Karpas-422 (cell line): ENCODE measurements at regions not wholly inside any gene's neighbourhood (a gene's known extent, or its start where the extent isn't known, plus 50 kb on each side); places are given as distances from the start of the nearest gene placed in this dataset.
"Not testable (repeated sequence)": the region's sequence is repeated elsewhere in the genome, so short reads cannot be mapped to it uniquely, and the experiment has no call there.

Source experiments
- DNase-seq: peaks from one replicate; pipeline ENCODE4 v3.0.0-alpha.2; 2015
- H2AFZ ChIP-seq: fragments of 200-600 bp; sonication (generic); 2 replicates; pipeline ENCODE4 v1.6.1; 2014; ENCODE audit warnings: antibody characterized with exemption, low read length, mixed read lengths
- H3K27ac ChIP-seq: fragments of 200-600 bp; sonication (generic); 2 replicates; pipeline ENCODE4 v1.5.1; 2014; ENCODE audit warnings: mild to moderate bottlenecking, low read length, moderate library complexity
- H3K27me3 ChIP-seq: fragments of 200-600 bp; sonication (generic); 2 replicates; pipeline ENCODE4 v1.6.1; 2014; ENCODE audit warnings: low read length, mixed read lengths
- H3K36me3 ChIP-seq: fragments of 200-600 bp; sonication (generic); 2 replicates; pipeline ENCODE4 v1.6.1; 2014; ENCODE audit warnings: low read length, mixed read lengths; ENCODE audit not compliant: insufficient read depth
- H3K4me1 ChIP-seq: fragments of 200-600 bp; sonication (generic); 2 replicates; pipeline ENCODE4 v1.6.1; 2014; ENCODE audit warnings: mild to moderate bottlenecking, low read length, mixed read lengths
- H3K4me2 ChIP-seq: fragments of 200-600 bp; sonication (generic); 2 replicates; pipeline ENCODE4 v1.6.1; 2014; ENCODE audit warnings: low read length, low read depth, mild to moderate bottlenecking; ENCODE audit not compliant: poor library complexity, severe bottlenecking
- H3K4me3 ChIP-seq: fragments of 200-600 bp; sonication (generic); 2 replicates; pipeline ENCODE4 v1.5.1; 2014; ENCODE audit warnings: mild to moderate bottlenecking, antibody characterized with exemption, low read length, mixed read lengths
- H3K79me2 ChIP-seq: fragments of 200-600 bp; sonication (generic); 2 replicates; pipeline ENCODE4 v1.6.1; 2014; ENCODE audit warnings: mild to moderate bottlenecking, low read length, mixed read lengths
- H3K9ac ChIP-seq: fragments of 200-600 bp; sonication (generic); 2 replicates; pipeline ENCODE4 v1.6.0; 2014; ENCODE audit warnings: low read length
- H3K9me2 ChIP-seq: fragments of 200-600 bp; sonication (generic), shearing (Covaris generic); replicated peaks from 2 replicates; pipeline ENCODE4 v1.6.0; 2014; ENCODE audit warnings: mild to moderate bottlenecking, low read length, moderate library complexity; ENCODE audit not compliant: insufficient read depth
- H3K9me3 ChIP-seq: fragments of 300-700, 200-600 bp; sonication (generic); 2 replicates; pipeline ENCODE4 v1.6.1; 2014; ENCODE audit warnings: low read length, mixed read lengths
- H4K20me1 ChIP-seq: fragments of 200-600 bp; sonication (generic); 2 replicates; pipeline ENCODE4 v1.6.1; 2014; ENCODE audit warnings: mild to moderate bottlenecking, antibody characterized with exemption, low read length, low read depth; ENCODE audit not compliant: insufficient read depth

GRCh38 chr16:55999683-56000082 lies 124.5 kb upstream of the CES5A start:
- Histone ChIP-seq H3K4me1 (no peaks in the 10 kb centered on the region), H2AFZ (no peak overlapping the region), H4K20me1 (no peaks in the 10 kb centered on the region), H3K27ac (no peak overlapping the region), H3K27me3 (no peaks in the 10 kb centered on the region), H3K4me3 (no peak overlapping the region), H3K9me3 (no peaks in the 10 kb centered on the region), H3K4me2 (no peak overlapping the region), H3K79me2 (no peaks in the 10 kb centered on the region), H3K9ac (no peak overlapping the region), H3K36me3 (no peaks in the 10 kb centered on the region), H3K9me2 (no peaks in the 10 kb centered on the region)
- no peak for DNase-seq

- Histone ChIP-seq H3K9ac (no peak overlapping the region), H3K4me2 (no peak overlapping the region), H3K4me3 (no peak overlapping the region), H3K27me3 (no peaks in the 10 kb centered on the region), H3K79me2 (no peaks in the 10 kb centered on the region), H3K27ac (no peak overlapping the region), H3K4me1 (no peaks in the 10 kb centered on the region), H4K20me1 (no peaks in the 10 kb centered on the region), H3K9me2 (no peaks in the 10 kb centered on the region), H3K36me3 (no peaks in the 10 kb centered on the region), H3K9me3 (no peaks in the 10 kb centered on the region), H2AFZ (no peak overlapping the region)
- DNase-seq, result no peak
These were observed 117.9 kb upstream of the CES5A start for GRCh38 chr16:55993088-55993487.

DNA sequence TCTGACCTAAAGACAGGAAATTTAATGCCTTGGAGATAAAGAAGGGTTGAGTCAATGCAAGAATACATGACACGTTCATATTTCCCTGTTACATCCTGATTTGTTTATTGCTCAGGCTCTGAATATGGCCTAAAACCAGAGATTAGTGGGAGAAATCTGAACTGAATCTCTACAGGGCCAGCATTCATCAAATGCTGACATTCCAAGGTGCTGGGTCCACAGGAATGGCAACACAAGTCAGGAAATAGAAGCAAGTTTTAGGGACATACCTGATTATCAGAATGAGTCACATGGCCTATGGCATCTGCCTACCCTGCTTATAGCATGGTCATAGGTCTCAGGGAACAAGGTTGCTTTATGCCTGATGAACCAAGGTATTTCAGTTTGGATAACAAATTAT lies 117.4 kb upstream of the CES5A start:
- no peak overlapping the region for H3K4me3 ChIP-seq
- no peaks in the 10 kb centered on the region for H3K27me3 ChIP-seq
- no peak overlapping the region for H3K9ac ChIP-seq
- H2AFZ ChIP-seq, result no peak overlapping the region
- no peak for DNase-seq
- H3K79me2 ChIP-seq, result no peaks in the 10 kb centered on the region
- no peaks in the 10 kb centered on the region for H3K9me2 ChIP-seq
- H4K20me1 ChIP-seq, result no peaks in the 10 kb centered on the region
- H3K4me2 ChIP-seq, result no peak overlapping the region
- no peaks in the 10 kb centered on the region for H3K36me3 ChIP-seq
- H3K9me3 ChIP-seq, result no peaks in the 10 kb centered on the region
- H3K4me1 ChIP-seq, result no peaks in the 10 kb centered on the region
- no peak overlapping the region for H3K27ac ChIP-seq

DNA sequence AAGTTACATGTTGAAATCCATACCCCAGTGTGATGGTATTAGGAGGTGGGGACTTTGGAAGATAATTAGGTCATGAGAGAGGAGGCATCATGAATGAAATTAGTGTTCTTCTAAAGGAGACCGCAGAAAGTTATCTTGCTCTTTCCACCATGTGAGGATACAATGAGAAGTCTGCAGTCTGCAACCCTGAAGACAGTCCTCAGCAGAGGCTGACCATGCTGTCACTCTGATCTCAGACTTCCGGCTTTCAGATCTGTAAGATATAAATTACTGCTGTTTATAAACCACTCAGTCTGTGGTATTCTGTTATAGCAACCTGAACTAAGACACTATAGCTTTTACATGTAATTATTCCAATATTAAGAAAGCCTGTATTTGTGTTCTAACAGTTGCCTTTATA lies 116.7 kb upstream of the CES5A start:
- Histone ChIP-seq H3K27me3 (no peaks in the 10 kb centered on the region), H3K9ac (no peak overlapping the region), H3K79me2 (no peaks in the 10 kb centered on the region), H3K36me3 (no peaks in the 10 kb centered on the region), H2AFZ (no peak overlapping the region), H3K4me1 (no peaks in the 10 kb centered on the region), H3K9me3 (no peaks in the 10 kb centered on the region), H4K20me1 (no peaks in the 10 kb centered on the region), H3K27ac (no peak overlapping the region), H3K4me3 (no peak overlapping the region), H3K9me2 (no peaks in the 10 kb centered on the region), H3K4me2 (no peak overlapping the region)
- no peak for DNase-seq

GRCh38 chr16:55989569-55989907 lies 114.4 kb upstream of the CES5A start:
- Histone ChIP-seq H3K4me2 (no peak overlapping the region), H3K9me3 (no peaks in the 10 kb centered on the region), H2AFZ (no peak overlapping the region), H3K9ac (no peak overlapping the region), H3K4me1 (no peaks in the 10 kb centered on the region), H3K9me2 (no peaks in the 10 kb centered on the region), H3K27me3 (no peaks in the 10 kb centered on the region), H3K79me2 (no peaks in the 10 kb centered on the region), H3K27ac (no peak overlapping the region), H3K4me3 (no peak overlapping the region), H3K36me3 (no peaks in the 10 kb centered on the region), H4K20me1 (no peaks in the 10 kb centered on the region)
- no peak for DNase-seq

- H3K4me3 ChIP-seq, DNase-seq, H3K79me2 ChIP-seq: not testable (repeated sequence)
These were observed 113.8 kb upstream of the CES5A start for GRCh38 chr16:55988850-55989568.

DNA sequence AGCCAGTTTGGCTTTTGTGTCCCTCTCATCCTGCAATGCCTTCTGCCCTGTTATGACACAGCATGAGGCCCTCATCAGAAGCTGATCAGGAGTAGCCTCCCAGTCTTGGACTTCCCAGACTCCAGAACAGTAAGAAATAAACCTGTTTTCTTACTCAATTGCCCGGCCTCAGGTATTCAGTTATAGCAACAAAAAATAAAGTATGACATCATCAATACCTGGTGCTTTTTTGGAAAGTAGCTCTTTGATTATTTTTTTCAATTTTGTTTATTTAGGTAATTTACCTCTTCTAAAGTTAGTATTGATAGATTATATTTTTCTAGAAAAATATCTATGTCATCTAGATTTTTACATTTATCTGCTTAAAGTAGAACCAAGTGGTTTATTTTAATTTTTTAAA lies 112.8 kb upstream of the CES5A start:
- Histone ChIP-seq H3K4me3 (no peak overlapping the region), H3K9me3 (no peaks in the 10 kb centered on the region), H3K9ac (no peak overlapping the region), H3K9me2 (no peaks in the 10 kb centered on the region), H2AFZ (no peak overlapping the region), H3K27me3 (no peaks in the 10 kb centered on the region), H3K79me2 (no peaks in the 10 kb centered on the region), H4K20me1 (no peaks in the 10 kb centered on the region), H3K4me1 (no peaks in the 10 kb centered on the region), H3K36me3 (no peaks in the 10 kb centered on the region), H3K27ac (no peak overlapping the region), H3K4me2 (no peak overlapping the region)
- no peak for DNase-seq

More at GRCh38 chr16:55988850-55989568, 113.8 kb upstream of the CES5A start:
- not testable (repeated sequence) for H3K27ac ChIP-seq, H4K20me1 ChIP-seq, H2AFZ ChIP-seq, H3K4me2 ChIP-seq, H3K9me3 ChIP-seq, H3K27me3 ChIP-seq, H3K9ac ChIP-seq, H3K4me1 ChIP-seq, H3K9me2 ChIP-seq, H3K36me3 ChIP-seq

GRCh38 chr16:55982597-55982996 lies 107.4 kb upstream of the CES5A start:
- Histone ChIP-seq H3K36me3 (no peaks in the 10 kb centered on the region), H3K79me2 (no peaks in the 10 kb centered on the region), H3K9me3 (no peaks in the 10 kb centered on the region), H3K9ac (no peak overlapping the region), H4K20me1 (no peaks in the 10 kb centered on the region), H3K9me2 (no peaks in the 10 kb centered on the region), H3K4me2 (no peak overlapping the region), H3K4me3 (no peak overlapping the region), H3K4me1 (no peaks in the 10 kb centered on the region), H2AFZ (no peak overlapping the region), H3K27me3 (no peaks in the 10 kb centered on the region), H3K27ac (no peak overlapping the region)
- no peak for DNase-seq

GRCh38 chr16:55981557-55981956 lies 106.4 kb upstream of the CES5A start:
- Histone ChIP-seq H3K4me2 (no peak overlapping the region), H3K4me1 (no peaks in the 10 kb centered on the region), H3K36me3 (no peaks in the 10 kb centered on the region), H3K27ac (no peak overlapping the region), H3K9ac (no peak overlapping the region), H2AFZ (no peak overlapping the region), H3K9me2 (no peaks in the 10 kb centered on the region), H3K9me3 (no peaks in the 10 kb centered on the region), H4K20me1 (no peaks in the 10 kb centered on the region), H3K4me3 (no peak overlapping the region), H3K79me2 (no peaks in the 10 kb centered on the region), H3K27me3 (no peaks in the 10 kb centered on the region)
- DNase-seq, result no peak
